ENCODE measurements at regions not wholly inside any gene's neighbourhood (a gene's known extent, or its start where the extent isn't known, plus 50 kb on each side); places are given as distances from the start of the nearest gene placed in this dataset.

- no peak for DNase-seq (ENCODE audit: low spot score)
- no peak for TF ChIP-seq CTCF (IDR thresholded peaks at IDR 0.05; ENCODE audit: extremely low read depth, missing control alignments)
These were observed 552.8 kb upstream of the PKDCC start for GRCh38 chr2:41495050-41495449.

GRCh38 chr2:41496908-41497307 is 550.9 kb upstream of the PKDCC start:
- TF ChIP-seq CTCF (IDR thresholded peaks at IDR 0.05; ENCODE audit: extremely low read depth, missing control alignments): no peak
- no peak for DNase-seq (ENCODE audit: low spot score)

- DNase-seq (ENCODE audit: low spot score): no peak
- TF ChIP-seq CTCF (IDR thresholded peaks at IDR 0.05; ENCODE audit: extremely low read depth, missing control alignments): no peak
These were observed 549.0 kb upstream of the PKDCC start for GRCh38 chr2:41498781-41499180.

- TF ChIP-seq CTCF (IDR thresholded peaks at IDR 0.05; ENCODE audit: extremely low read depth, missing control alignments): no peak
- no peak for DNase-seq (ENCODE audit: low spot score)
These were observed 546.9 kb upstream of the PKDCC start for GRCh38 chr2:41500895-41501294.

- TF ChIP-seq CTCF (IDR thresholded peaks at IDR 0.05; ENCODE audit: extremely low read depth, missing control alignments): no peak
- DNase-seq (ENCODE audit: low spot score): no peak
These were observed 545.1 kb upstream of the PKDCC start for GRCh38 chr2:41502752-41503151.

- no peak for TF ChIP-seq CTCF (IDR thresholded peaks at IDR 0.05; ENCODE audit: extremely low read depth, missing control alignments)
- DNase-seq (ENCODE audit: low spot score): no peak
These were observed 543.3 kb upstream of the PKDCC start for GRCh38 chr2:41504532-41504931.

GRCh38 chr2:41510108-41510507 is 537.7 kb upstream of the PKDCC start:
- DNase-seq (ENCODE audit: low spot score): no peak
- TF ChIP-seq CTCF (IDR thresholded peaks at IDR 0.05; ENCODE audit: extremely low read depth, missing control alignments): no peak

All from GM20000 (cell line).